ENCODE measurements at regions not wholly inside any gene's neighbourhood (a gene's known extent, or its start where the extent isn't known, plus 50 kb on each side); places are given as distances from the start of the nearest gene placed in this dataset.

- H3K4me3 ChIP-seq (ENCODE audit: low read depth in 1 of 3, low read length in 3 of 3) = no peak overlapping the region
- H3K9ac ChIP-seq (ENCODE audit: low read depth in 1 of 2, low read length in 2 of 2) = no peak overlapping the region
- peaks cover 0 to 5% (median 0%) of the 10 kb centered on the region in 4 donors for H3K27me3 ChIP-seq (ENCODE audit: control insufficient read depth in 4 of 4, insufficient read depth in 4 of 4, low read length in 3 of 4)
- WGBS = 91% methylated on average over 3 of the region's 3 CpGs
- peaks cover 2 to 16% (median 5%) of the 10 kb centered on the region in 4 donors for H3K9me3 ChIP-seq (ENCODE audit: control insufficient read depth in 4 of 4, low read length in 3 of 4)
- TF ChIP-seq HNF4A (conservative IDR thresholded peaks at IDR 0.05) (no peak), SP1 (IDR thresholded peaks at IDR 0.05) (no peak), HNF4G (IDR thresholded peaks at IDR 0.05) (no peak), ATF3 (IDR thresholded peaks at IDR 0.05) (no peak), FOXA1 (IDR thresholded peaks at IDR 0.05) (no peak)
- no peaks in the 10 kb centered on the region for H3K4me1 ChIP-seq (ENCODE audit: control insufficient read depth in 4 of 4, insufficient read depth in 4 of 4, low read length in 3 of 4)
- no peaks in the 10 kb centered on the region for H3K36me3 ChIP-seq (ENCODE audit: control insufficient read depth in 4 of 4, insufficient read depth in 3 of 4, low read depth in 1 of 4, low read length in 3 of 4)
- no peak for DNase-seq (ENCODE audit: low spot score)
- no peak overlapping the region for H3K27ac ChIP-seq (ENCODE audit: low read depth in 1 of 2, low read length in 2 of 2)
Measured at GRCh38 chr7:159269745-159270144, 125.1 kb upstream of the VIPR2 start.

- H3K9ac ChIP-seq (ENCODE audit: low read depth in 1 of 2, low read length in 2 of 2) = no peak overlapping the region
- peaks cover 0 to 10% (median 5%) of the 10 kb centered on the region in 4 donors for H3K9me3 ChIP-seq (ENCODE audit: control insufficient read depth in 4 of 4, low read length in 3 of 4)
- no peaks in the 10 kb centered on the region for H3K4me1 ChIP-seq (ENCODE audit: control insufficient read depth in 4 of 4, insufficient read depth in 4 of 4, low read length in 3 of 4)
- H3K4me3 ChIP-seq (ENCODE audit: low read depth in 1 of 3, low read length in 3 of 3) = no peak overlapping the region
- no peaks in the 10 kb centered on the region for H3K36me3 ChIP-seq (ENCODE audit: control insufficient read depth in 4 of 4, insufficient read depth in 3 of 4, low read depth in 1 of 4, low read length in 3 of 4)
- no peak for DNase-seq (ENCODE audit: low spot score)
- TF ChIP-seq HNF4G (IDR thresholded peaks at IDR 0.05) (no peak), EGR1 (IDR thresholded peaks at IDR 0.05; ENCODE audit: low read depth in 2 of 2) (no peak), FOXA2 (IDR thresholded peaks at IDR 0.05) (no peak), REST (IDR thresholded peaks at IDR 0.05) (no peak), TAF1 (conservative IDR thresholded peaks at IDR 0.05) (no peak), HNF4A (conservative IDR thresholded peaks at IDR 0.05) (no peak), GABPA (IDR thresholded peaks at IDR 0.05 in 1 of 2, conservative IDR thresholded peaks at IDR 0.05 in 1 of 2) (no peak), RXRA (IDR thresholded peaks at IDR 0.05) (no peak), ZBTB33 (IDR thresholded peaks at IDR 0.05) (no peak), CTCF (IDR thresholded peaks at IDR 0.05; ENCODE audit: low read depth, low read length, missing input control) (no peak), SP1 (IDR thresholded peaks at IDR 0.05) (no peak), NR2F2 (IDR thresholded peaks at IDR 0.05) (no peak), MAX (IDR thresholded peaks at IDR 0.05) (no peak), ATF3 (IDR thresholded peaks at IDR 0.05) (no peak), JUND (IDR thresholded peaks at IDR 0.05) (no peak), YY1 (IDR thresholded peaks at IDR 0.05) (no peak), FOXA1 (IDR thresholded peaks at IDR 0.05) (no peak)
- no peaks in the 10 kb centered on the region for H3K27me3 ChIP-seq (ENCODE audit: control insufficient read depth in 4 of 4, insufficient read depth in 4 of 4, low read length in 3 of 4)
- H3K27ac ChIP-seq (ENCODE audit: low read depth in 1 of 2, low read length in 2 of 2) = no peak overlapping the region
Measured at GRCh38 chr7:159263430-159263829, 118.8 kb upstream of the VIPR2 start.

Measured in liver (tissue), 8 donors.